T follicular helper cell (primary cell): ENCODE measurements at regions not wholly inside any gene's neighbourhood (a gene's known extent, or its start where the extent isn't known, plus 50 kb on each side); places are given as distances from the start of the nearest gene placed in this dataset.

Experiments used
- DNase-seq: peaks from one replicate; pipeline ENCODE4 v3.0.0-alpha.2; 2020; ENCODE audit warnings: low read depth

DNA sequence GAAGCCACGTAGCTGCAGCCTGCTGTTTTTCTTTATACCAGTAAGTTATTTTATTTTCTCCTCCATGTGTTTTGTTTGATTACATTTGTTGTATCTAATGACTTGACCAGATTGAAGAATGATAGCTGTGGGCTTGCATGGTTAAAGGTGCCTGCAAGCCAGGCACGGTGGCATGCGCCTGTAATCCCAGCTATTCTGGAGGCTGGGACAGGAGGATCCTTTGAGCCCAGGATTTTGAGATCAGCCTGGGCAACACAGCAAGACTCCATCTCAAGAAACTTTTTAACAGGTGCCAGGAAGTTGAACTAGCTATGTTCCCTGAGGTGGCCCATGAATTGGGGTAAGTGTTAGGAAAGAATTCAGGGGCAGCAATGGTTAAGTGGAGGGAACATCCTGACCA lies 179.4 kb downstream of the IRS1 start:
- DNase-seq = no peak

DNA sequence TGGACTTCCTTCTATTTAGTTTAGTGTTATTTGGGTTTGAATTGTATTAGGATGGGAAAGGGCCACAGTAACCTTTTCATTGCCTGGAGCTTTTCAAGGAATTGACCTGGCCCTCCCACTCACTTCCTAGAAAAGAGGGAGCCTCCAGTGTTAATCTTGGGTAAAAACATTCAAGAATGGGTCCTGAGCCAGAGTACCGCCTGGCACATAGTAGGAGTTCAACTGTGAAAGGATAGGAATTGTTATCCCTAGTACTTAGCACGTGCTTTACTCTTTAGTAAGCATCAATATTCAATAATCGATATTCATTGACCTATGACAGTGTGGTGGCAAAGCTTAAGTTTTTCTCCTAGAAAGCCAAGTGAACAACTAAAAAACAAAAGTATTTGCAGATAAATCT lies 179.9 kb downstream of the IRS1 start:
- no peak for DNase-seq

DNA sequence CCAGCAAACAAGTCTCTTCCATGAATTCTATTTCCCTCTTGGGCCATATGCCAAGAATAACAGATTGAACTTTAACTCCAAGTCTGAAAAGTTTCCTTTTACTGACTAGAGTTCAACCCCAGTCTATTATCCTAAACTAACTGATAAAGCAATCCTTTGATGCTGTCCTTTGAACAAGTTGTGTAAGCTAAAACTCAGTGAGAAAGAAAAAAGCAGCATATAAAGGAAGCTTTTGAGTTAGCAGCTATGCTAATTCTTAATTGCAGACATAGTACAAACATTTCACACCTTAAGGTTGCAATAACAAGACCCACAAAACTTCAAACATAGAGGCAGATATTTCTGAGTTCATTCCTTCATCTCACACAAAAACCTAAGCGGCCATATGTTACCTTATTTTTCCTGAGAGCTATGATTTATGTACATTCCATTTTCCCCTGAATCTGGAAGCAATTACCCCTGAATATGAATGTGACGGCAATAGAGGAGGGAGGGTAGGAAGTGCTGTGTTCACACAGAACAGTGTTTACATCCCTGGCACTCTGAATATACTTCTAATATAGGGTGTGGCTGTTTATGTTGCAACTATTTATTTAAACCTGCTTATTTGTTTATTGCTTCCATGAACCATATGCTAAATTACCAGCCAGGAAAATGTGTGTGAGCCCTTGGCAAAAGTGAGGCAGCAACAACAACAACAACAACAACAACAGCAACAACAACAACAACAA lies 180.6 kb downstream of the IRS1 start:
- DNase-seq = no peak

DNA sequence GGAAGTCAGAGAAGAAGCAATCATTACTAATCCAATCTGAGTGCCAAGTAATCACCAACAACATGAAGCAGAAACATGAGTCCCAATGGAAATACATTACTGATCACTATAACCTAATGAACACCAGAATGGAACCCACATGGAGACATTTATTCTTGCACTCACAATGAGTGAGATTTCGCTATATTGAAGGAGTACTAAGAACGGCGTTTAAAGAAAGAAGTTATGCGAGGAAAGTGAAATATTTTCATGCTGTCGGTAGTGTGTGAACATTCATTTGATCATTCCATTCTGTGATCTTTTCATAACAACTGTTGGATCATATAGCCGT lies 181.1 kb downstream of the IRS1 start:
- no peak for DNase-seq

DNA sequence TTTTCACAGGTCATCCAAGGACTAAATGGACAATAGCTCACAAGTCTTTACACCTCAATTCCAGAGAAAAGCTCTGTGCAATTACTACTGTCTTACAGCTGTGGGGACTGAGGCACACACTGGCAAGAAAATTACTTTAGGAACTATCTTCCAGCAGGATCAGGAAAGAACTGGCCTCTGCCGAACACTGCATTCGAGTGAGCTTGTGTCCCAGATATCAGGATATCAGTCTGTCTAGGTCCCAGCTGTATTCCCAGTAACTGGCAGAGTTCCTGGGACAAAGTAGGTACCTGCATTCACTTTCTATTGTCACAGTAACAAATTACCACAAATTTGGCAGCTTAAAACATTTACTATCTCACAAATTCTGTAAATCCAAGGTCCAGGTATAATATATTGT lies 183.7 kb downstream of the IRS1 start:
- no peak for DNase-seq

DNA sequence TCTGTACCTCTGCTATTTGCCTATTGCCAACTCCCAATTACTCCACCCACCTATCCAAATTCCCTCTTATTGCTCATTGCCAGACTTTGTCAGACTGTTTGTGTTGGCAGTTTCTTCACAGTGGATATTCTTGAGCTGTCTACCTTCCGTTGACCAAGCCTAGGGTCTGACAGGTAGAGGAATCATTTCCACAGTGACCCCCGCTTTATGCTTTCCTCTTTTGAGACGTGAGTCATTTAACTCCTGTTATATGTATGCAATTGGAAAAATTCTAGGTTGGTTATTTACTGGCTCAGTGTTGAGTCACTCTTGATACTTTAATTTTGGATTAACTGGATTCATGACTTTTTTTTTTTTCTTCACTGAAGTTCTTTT lies 187.7 kb downstream of the IRS1 start:
- no peak for DNase-seq

DNA sequence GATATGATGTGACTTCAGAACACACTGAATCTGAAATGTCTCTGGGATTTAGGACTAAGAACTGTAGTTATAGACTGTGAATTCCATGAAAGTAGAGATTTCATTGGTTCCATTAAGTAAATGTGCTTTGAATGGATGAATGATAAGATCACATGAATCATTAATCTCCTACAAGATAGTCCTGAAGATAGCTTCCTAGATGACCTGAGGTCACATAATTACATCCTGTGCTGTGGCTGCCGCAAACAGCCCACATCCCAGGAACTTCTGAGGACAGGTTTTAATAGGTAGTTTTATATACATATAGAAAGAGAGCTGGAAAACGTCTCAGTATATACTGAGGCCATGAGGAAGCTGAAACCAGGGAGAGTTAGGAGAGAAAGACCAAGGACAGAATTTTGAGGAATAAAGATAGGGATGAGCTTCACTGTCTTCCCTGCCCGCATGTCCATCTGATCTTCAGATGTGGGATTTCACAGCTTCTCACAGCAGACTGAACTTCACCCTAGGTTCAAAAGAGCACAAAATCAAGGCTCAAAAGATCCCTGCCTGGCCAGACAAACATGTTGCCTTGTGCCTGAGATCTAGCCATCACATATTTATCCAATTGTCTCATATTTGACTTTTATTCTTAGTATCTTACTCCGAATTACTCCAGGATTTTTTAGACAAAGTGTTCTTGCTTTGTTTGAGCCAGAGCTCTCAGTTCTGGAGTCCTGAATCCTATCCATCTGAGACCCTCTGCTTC lies 188.2 kb downstream of the IRS1 start:
- DNase-seq = no peak

DNA sequence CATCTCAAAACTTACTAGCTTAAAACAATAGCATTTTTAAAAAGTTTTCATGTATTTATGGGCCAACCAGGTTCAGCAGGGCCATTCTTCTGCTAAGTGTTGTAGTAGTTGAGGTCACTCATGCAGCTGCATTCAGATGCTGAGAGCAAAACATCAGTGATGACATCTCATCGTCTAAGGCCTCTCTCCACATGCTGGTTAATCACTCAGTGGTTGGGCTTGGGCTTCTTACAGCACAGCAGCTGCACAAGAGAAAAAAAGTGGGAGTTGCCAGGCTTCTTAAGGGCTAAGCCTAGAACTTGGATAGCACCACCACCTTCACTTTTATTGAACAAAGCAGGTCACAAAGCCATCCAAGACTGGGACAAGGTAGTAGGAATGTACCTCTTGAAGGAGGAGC lies 190.3 kb downstream of the IRS1 start:
- no peak for DNase-seq

DNA sequence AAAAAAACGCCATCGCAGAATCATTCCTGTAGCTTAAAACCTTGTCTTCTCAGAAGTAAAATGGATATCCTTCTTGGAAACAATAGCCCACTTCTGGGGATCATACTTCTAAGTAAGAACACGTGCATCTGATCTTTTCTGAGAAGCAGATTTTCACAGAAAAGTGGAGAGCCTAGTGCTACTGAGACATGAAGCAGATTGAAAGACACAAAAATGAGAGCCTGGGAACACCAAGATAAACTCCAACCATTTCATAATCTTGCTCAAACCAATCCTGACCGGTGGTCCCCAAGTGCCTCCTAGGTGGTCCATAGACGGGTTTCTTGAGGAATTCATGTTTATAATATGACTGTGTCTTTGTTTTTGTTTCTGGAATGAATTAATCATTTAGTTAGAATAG lies 191.2 kb downstream of the IRS1 start:
- DNase-seq = no peak

DNA sequence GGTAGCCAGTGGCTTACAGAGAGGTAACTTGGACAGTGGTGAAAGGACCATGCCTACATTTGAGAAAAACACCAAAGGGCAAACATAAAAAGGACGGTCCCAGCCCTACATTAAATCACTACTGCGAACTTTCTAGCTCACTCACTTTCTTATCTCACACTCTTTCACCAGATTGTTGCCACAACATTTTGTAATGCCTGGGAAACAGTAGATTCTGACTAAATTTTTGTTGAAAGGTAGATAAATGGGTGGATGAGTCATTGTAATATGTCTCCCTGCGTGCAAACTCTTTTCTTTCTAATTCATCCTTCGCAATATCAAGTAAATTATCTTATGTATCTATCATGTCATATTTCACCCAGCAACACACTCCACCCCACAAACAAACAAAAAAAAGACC lies 192.2 kb downstream of the IRS1 start:
- no peak for DNase-seq

DNA sequence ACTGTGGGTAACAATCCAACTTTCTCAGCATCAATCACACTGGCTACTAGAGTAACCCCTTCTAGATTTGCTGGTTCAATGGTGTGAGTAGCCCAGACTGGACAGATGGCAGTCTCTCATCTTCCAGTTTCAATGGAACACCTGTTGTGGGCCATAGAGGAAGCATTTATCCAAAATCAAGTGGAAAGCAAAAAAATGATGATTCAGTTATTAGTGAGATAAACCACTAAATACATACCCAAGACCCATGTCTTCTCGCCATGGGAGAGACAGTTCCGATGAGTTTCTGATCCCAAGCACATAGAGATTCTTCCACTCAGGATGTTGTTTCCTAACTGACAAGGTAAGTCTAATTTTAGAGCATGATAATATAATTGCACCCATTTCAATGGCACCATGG lies 194.0 kb downstream of the IRS1 start:
- no peak for DNase-seq

DNA sequence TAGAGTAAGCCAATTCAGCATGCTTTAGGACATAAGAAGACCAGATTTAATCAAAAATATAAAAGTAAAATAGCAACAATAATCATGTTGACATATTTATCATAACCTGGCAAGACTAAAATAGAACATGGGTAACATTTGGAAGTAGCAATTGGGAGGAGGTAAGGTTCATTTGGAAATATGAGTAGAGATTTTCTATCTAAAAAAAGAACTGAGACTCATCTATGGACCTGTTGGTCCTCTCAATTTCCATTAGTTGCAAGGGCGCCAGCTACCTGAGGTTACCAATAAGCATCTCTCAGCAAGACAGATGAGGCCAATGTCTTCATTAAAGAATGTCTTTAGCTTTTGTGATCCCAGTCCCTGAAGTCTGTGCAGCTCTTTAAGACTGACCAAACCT lies 196.0 kb downstream of the IRS1 start:
- no peak for DNase-seq

DNA sequence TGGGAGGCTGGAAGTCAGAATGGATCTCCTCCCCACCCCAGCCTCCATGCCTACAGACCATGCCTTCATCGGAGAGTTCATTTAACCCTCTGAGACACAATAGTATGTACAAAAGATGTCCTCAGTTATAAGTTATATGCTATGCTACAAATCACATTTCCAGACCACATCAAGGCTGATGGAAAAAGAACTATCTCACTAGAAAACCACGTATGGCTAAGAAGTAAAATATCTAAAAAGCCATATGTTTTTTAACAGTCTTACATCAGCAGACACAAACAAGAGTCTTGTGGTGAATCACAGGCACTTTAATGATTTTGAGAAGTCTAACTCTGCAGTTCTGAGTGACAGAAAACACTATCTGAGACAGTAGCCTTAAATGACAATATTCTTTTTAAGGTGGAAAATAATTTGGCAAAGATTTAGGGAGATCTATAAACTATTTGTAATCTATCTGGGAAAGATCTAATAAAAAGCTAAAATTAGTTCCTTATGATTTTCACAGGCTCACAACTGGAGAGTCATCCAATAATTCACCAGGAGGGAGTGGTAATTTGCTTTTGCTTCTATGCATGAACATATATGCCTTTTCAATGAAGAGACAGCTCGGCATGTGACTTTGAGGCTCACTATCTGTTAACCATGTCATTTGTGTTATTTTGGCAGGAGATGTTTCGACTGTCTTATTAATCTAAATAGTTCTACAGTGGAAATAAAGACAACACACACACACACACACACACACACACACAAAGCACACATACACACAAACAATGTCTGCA lies 197.5 kb downstream of the IRS1 start:
- DNase-seq = no peak

DNA sequence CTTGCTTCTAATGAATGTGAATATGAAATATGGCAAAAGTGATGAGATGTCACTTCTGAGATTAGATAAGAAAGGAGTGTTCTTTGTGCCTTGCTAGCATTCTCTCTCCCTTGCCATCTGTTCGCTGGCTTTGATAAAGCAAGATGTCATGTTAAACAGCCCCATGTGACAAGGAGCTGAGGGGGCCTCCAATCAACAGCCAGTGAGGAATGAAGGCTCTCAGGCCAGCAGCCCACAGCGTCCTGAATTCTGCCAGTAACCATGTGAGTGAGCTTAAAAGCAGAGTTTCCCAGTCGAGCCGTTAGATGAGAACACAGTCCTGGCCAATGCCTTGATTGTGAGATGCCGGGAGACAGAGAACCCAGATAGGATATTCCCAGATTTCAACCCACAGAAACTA lies 198.8 kb downstream of the IRS1 start:
- no peak for DNase-seq

DNA sequence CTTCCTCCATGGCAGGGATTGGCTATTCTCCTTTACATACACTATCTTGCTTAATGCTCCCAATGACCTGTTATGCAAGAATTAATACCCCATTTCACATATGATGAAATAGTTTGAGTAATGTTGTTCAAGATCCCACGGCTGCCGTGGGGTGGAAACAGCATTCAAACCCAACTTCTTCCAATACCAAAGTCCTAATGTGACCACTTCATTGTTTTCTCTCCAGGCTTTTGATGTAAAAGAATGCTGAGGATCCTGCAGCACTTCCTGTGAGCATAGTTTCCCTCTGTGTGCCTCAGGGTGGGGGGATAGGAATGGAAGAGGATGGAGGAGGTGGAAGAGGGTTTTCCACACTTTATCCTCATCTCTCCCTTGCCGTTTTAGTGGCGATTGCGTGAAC lies 199.4 kb downstream of the IRS1 start:
- no peak for DNase-seq

DNA sequence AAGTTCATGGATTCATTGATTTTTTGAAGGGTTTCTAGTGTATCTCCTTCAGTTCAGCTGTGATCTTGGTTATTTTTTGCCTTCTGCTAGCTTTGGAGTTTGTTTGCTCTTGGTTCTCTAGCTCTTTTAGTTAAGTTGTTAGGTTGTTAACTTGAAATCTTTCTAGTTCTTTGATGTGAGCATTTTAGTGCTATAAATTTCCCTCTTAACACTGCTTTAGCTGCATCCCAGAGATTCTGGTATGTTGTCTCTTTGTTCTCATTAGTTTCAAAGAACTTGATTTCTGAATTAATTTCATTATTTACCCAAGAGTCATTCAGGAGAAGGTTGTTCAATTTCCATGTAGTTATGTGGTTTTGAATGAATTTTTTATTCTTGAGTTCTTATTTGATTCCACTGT lies 210.6 kb downstream of the IRS1 start:
- no peak for DNase-seq

DNA sequence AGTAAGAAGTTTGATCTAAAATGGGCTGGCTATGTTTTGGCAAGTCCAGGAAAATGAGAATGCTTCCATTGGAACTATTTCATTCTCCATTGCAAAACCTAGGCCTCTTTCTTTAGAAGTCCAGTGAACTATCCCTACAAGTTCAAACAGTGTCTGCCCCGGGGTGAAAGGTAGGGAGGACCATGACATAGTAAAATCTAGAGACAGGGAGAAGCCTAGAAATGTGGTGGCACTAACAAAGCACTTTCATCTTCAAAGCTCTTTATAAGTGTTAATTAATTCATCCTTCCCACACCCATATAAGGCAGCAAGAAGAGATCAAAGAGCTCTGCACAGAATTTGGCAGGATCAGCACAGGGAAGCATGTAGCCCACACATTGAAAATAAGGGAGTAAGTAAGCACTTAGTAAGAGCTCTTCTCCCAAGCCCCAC lies 214.5 kb downstream of the IRS1 start:
- no peak for DNase-seq

DNA sequence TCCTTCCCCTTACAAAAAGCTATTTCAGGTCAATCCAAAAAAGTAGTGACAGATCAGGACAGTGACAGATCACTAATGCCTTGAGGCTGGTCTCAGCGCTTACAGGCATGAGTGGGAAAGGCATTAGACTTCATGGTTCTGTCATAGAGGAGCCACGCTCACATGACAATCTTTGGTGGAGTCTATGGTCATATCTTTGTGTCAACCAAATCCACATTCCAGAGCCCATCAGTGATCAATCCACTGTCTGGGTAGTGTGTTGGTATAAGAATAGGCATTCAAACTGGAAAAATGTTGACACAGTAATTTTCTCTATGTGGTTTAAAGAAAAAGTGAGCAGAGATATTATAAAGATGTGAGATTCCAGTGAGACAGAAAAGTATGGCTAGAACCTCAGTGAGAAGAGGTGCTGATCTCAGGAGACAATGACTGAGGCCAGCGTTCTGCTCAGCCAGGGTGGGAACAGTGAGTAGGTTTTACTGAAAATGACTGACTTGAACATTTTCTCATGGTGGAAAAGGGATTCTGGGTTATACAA lies 215.0 kb downstream of the IRS1 start:
- DNase-seq = no peak

DNA sequence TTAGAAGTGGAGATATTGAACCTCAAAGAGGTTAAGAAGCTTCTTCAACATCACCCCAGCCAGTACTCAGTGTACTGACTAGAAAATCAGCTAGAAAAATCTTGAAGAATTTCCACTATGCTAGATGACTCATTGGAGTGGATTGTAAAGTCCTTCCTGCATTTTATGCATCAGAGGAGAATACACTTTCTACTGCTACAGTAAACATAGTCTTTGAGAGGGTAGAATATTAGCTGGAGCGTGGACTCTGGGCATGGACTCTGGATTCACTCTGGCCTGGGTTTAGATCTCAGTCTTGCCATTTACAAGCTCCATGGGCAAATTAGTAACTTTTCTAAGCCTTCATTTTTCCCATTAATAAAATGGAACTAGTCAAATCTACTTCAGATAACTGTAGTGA lies 215.9 kb downstream of the IRS1 start:
- DNase-seq = no peak

DNA sequence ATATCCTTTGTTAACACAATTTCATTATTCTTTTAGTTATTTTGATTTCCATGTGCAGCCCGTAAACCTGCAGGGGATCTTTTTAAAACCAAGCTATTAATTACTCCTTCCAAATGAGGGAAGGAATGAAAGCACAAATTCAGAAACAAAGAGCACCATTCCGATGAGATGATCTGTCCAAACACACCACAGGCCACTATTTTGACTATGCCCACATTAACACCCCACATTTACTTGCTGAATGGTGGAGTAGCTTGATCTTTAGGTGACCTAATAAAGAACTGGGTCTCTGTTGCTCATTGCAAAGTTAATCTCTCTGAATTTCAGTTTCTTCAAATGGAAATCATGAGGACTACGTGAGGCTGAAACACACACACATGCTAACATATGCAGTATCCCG lies 218.0 kb downstream of the IRS1 start:
- DNase-seq = no peak

DNA sequence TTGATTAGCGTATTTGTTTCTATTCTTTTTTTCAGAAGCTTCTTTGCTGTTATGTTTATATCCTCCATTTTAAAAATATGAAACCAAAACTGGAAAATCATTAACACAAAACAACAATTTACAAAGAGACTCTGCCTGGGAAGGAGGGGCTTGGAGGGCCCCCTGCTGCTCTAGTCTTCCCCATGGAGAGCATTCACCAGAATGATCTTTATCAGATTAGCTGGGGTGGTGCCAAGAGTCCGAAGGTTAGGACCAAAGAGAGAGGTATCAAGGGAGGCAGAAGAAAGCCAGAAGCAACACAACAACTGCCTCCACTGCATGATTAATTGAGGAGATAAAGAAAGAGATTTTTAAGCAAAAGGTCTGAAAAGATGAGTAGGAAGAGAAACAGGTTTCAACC lies 218.6 kb downstream of the IRS1 start:
- DNase-seq = no peak

DNA sequence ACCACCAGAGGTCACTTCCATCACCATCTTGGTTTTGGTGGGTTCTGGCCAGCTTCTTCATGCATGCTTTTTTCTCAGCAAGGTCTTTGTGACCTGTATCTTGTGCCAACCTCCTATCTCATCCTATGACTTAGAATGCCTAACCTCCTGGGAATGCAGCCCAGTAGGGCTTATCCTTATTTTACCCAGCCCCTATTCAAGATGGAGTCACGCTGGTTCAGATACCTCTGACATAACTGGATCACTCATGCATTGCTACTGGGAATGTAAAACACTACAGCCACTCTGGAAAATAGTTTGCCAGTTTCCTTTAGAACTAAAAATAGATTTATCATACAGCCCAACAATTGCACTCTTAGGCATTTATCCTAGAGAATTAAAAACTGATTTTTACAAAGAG lies 219.2 kb downstream of the IRS1 start:
- DNase-seq = no peak

DNA sequence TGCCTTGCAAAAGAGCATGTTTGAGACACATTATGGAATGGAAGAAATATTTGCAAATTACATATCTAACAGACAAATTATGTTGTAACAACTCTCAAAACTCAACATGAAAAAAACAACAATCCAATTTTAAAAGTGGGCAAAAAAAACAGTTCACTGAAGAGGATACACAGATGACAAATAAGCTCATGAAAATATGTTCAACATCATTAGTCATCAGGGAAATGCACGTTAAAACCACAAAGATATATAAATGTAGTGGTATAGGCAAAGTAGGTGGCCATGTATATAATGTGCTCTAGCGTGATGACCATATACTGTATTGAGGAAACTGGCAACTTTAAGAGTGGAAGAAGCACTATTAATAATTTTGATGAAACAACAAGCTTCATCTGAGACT lies 220.1 kb downstream of the IRS1 start:
- no peak for DNase-seq
